H9 (cell line): ENCODE measurements at regions not wholly inside any gene's neighbourhood (a gene's known extent, or its start where the extent isn't known, plus 50 kb on each side); places are given as distances from the start of the nearest gene placed in this dataset.
A peak's percentile ranks its signal among the peaks of the same experiment; 100 is the strongest.

Experiments used
- DNase-seq: peaks from one replicate; pipeline ENCODE4 v3.0.0-alpha.2; 2017
- H2AFZ ChIP-seq: one replicate; pipeline ENCODE4 v1.6.1; 2013; ENCODE audit warnings: mild to moderate bottlenecking, low read length, control low read depth, moderate library complexity
- H2AK5ac ChIP-seq: 2 replicates; pipeline ENCODE4 v1.6.1; 2013; ENCODE audit warnings: low read length, control low read depth, mixed read lengths; ENCODE audit not compliant: insufficient read length
- H2BK120ac ChIP-seq: one replicate; pipeline ENCODE4 v1.6.1; 2013; ENCODE audit warnings: low read depth, mild to moderate bottlenecking, low read length, control low read depth, inconsistent platforms; ENCODE audit not compliant: poor library complexity, severe bottlenecking
- H2BK12ac ChIP-seq: 2 replicates; pipeline ENCODE4 v1.6.1; 2013; ENCODE audit warnings: low read length, control low read depth, mixed read lengths, low read depth; ENCODE audit not compliant: insufficient read length
- H2BK15ac ChIP-seq: 2 replicates; pipeline ENCODE4 v1.6.1; 2013; ENCODE audit warnings: low read depth, low read length, control low read depth
- H2BK20ac ChIP-seq: one replicate; pipeline ENCODE4 v1.6.1; 2013; ENCODE audit warnings: low read depth, mild to moderate bottlenecking, low read length, control low read depth, inconsistent platforms; ENCODE audit not compliant: poor library complexity, severe bottlenecking
- H2BK5ac ChIP-seq: 2 replicates; pipeline ENCODE4 v1.6.1; 2013; ENCODE audit warnings: low read length, control low read depth, mixed read lengths; ENCODE audit not compliant: insufficient read length
- H3K14ac ChIP-seq: 2 replicates; pipeline ENCODE4 v1.6.1; 2013; ENCODE audit warnings: low read length, control low read depth; ENCODE audit not compliant: insufficient read depth
- H3K18ac ChIP-seq: 2 replicates; pipeline ENCODE4 v1.6.1; 2013; ENCODE audit warnings: low read depth, mild to moderate bottlenecking, mixed read lengths, low read length, control low read depth; ENCODE audit not compliant: insufficient read length
- H3K23ac ChIP-seq: 2 replicates; pipeline ENCODE4 v1.6.1; 2013; ENCODE audit warnings: low read length, control low read depth, mixed read lengths, low read depth; ENCODE audit not compliant: insufficient read length
- H3K23me2 ChIP-seq: 2 replicates; pipeline ENCODE4 v1.6.1; 2013; ENCODE audit warnings: low read depth, mild to moderate bottlenecking, mixed read lengths, low read length, control low read depth; ENCODE audit not compliant: insufficient read length, poor library complexity, severe bottlenecking
- H3K27ac ChIP-seq: 2 replicates; pipeline ENCODE4 v1.5.1; 2013; ENCODE audit warnings: low read length, control low read depth, mixed read lengths, low read depth; ENCODE audit not compliant: insufficient read length
- H3K27me3 ChIP-seq: 2 replicates; pipeline ENCODE4 v1.6.1; 2013; ENCODE audit warnings: low read length, control low read depth, inconsistent platforms; ENCODE audit not compliant: insufficient read depth
- H3K4ac ChIP-seq: 2 replicates; pipeline ENCODE4 v1.6.1; 2013; ENCODE audit warnings: low read depth, mild to moderate bottlenecking, control low read depth, inconsistent platforms, low read length, moderate library complexity
- H3K4me1 ChIP-seq: 2 replicates; pipeline ENCODE4 v1.6.1; 2013; ENCODE audit warnings: low read length, control low read depth, inconsistent platforms; ENCODE audit not compliant: insufficient read depth
- H3K4me2 ChIP-seq: 2 replicates; pipeline ENCODE4 v1.6.1; 2013; ENCODE audit warnings: low read length, control low read depth, mixed read lengths; ENCODE audit not compliant: insufficient read length, insufficient read depth
- H3K56ac ChIP-seq: 2 replicates; pipeline ENCODE4 v1.6.1; 2013; ENCODE audit warnings: low read depth, mild to moderate bottlenecking, mixed read lengths, low read length, control low read depth; ENCODE audit not compliant: insufficient read length
- H3K79me1 ChIP-seq: 2 replicates; pipeline ENCODE4 v1.6.1; 2013; ENCODE audit warnings: low read depth, mild to moderate bottlenecking, moderate library complexity, low read length, control low read depth, inconsistent platforms; ENCODE audit not compliant: insufficient read depth, poor library complexity, severe bottlenecking
- H3K79me2 ChIP-seq: 2 replicates; pipeline ENCODE4 v1.6.1; 2013; ENCODE audit warnings: low read length, control low read depth, inconsistent platforms; ENCODE audit not compliant: insufficient read depth
- H3K9ac ChIP-seq: 2 replicates; pipeline ENCODE4 v1.6.1; 2013; ENCODE audit warnings: low read length, control low read depth, mixed read lengths; ENCODE audit not compliant: insufficient read length; ENCODE audit errors: extremely low read depth
- H3K9me3 ChIP-seq: one replicate; pipeline ENCODE4 v1.6.1; 2013; ENCODE audit warnings: low read depth, low read length, inconsistent platforms; ENCODE audit not compliant: control insufficient read depth
- H3T11ph ChIP-seq: one replicate; pipeline ENCODE4 v1.6.1; 2013; ENCODE audit warnings: mild to moderate bottlenecking, low read length, control low read depth, inconsistent platforms
- H4K20me1 ChIP-seq: one replicate; pipeline ENCODE4 v1.6.1; 2013; ENCODE audit not compliant: control insufficient read depth, insufficient read length, insufficient read depth
- H4K5ac ChIP-seq: 2 replicates; pipeline ENCODE4 v1.6.1; 2013; ENCODE audit warnings: low read depth, mild to moderate bottlenecking, mixed read lengths, low read length, control low read depth; ENCODE audit not compliant: insufficient read length
- H4K8ac ChIP-seq: replicated peaks from 2 replicates; pipeline ENCODE4 v1.6.1; 2013; ENCODE audit warnings: low read length, control low read depth, mixed read lengths, low read depth; ENCODE audit not compliant: insufficient read length
- H4K91ac ChIP-seq: 2 replicates; pipeline ENCODE4 v1.6.1; 2013; ENCODE audit warnings: low read depth, mild to moderate bottlenecking, moderate library complexity, mixed read lengths, low read length, control low read depth; ENCODE audit not compliant: insufficient read length
- H3K27ac Mint-ChIP-seq, 3 experiments: 2 replicates in 2 of 3; 3 replicates in 1 of 3; pipeline ENCODE4 v1.8.0; 2020 to 2021; ENCODE audit warnings: mixed read lengths in 3 of 3, mild to moderate bottlenecking in 1 of 3, moderate library complexity in 1 of 3
- H3K27me3 Mint-ChIP-seq: 2 replicates; pipeline ENCODE4 v1.8.0; 2021; ENCODE audit warnings: low read depth, mild to moderate bottlenecking, moderate library complexity, mixed read lengths
- H3K36me3 Mint-ChIP-seq, 3 experiments: 2 replicates in 2 of 3; 3 replicates in 1 of 3; pipeline ENCODE4 v1.8.0; 2020 to 2021; ENCODE audit warnings: low read depth in 3 of 3, mixed read lengths in 3 of 3; ENCODE audit not compliant: insufficient read depth in 1 of 3
- H3K4me1 Mint-ChIP-seq, 2 experiments: 2 replicates each; pipeline ENCODE4 v1.8.0; 2020; ENCODE audit warnings: mixed read lengths in 2 of 2
- H3K4me3 Mint-ChIP-seq, 2 experiments: 2 replicates in 1 of 2; 3 replicates in 1 of 2; pipeline ENCODE4 v1.8.0; 2020 to 2021; ENCODE audit warnings: mild to moderate bottlenecking in 2 of 2, mixed read lengths in 2 of 2, moderate library complexity in 1 of 2
- H3K9me3 Mint-ChIP-seq, 2 experiments: 2 replicates in 1 of 2; 3 replicates in 1 of 2; pipeline ENCODE4 v1.8.0; 2020; ENCODE audit warnings: mild to moderate bottlenecking in 2 of 2, mixed read lengths in 2 of 2, moderate library complexity in 1 of 2
- CTCF ChIP-seq: fragments of 200-600 bp; sonication (generic); conservative IDR thresholded peaks from 3 replicates; pipeline ENCODE4 v1.8.0; 2021; ENCODE audit warnings: antibody characterized with exemption, mild to moderate bottlenecking
- WGBS: extraction: QIAGEN DNeasy Blood & Tissue Kit; methylation state at CpG from one replicate; pipeline ENCODE4 v1.1.7; 2013; ENCODE audit warnings: missing lambda C conversion rate, low lambda C conversion rate, mixed read lengths; ENCODE audit not compliant: insufficient read length; ENCODE audit errors: extremely low coverage; 5-methylcytosine and 5-hydroxymethylcytosine counted together

- H3K79me1 ChIP-seq: no peaks in the 10 kb centered on the region
- H2BK12ac ChIP-seq: no peak overlapping the region
- H3K4me1 ChIP-seq: peaks cover 3% of the 10 kb centered on the region; the same call in 1 of the 2 replicates
- no peak overlapping the region for H3K27ac ChIP-seq
- H2BK120ac ChIP-seq: no peak overlapping the region
- no peak overlapping the region for H3K23ac ChIP-seq
- no CpG with 5 or more reads among the region's 17 CpGs for WGBS
- no peak for TF ChIP-seq CTCF
- H4K91ac ChIP-seq: no peak overlapping the region
- no peaks in the 10 kb centered on the region for H3K27me3 ChIP-seq
- H3K56ac ChIP-seq: no peak overlapping the region
- Mint-ChIP-seq H3K4me3 (peak overlapping the region; percentile 63 to 74), H3K9me3 (peaks cover 2 to 3% of the 10 kb centered on the region in 2 experiments; a peak in 4 of 5 replicates), H3K27me3 (peaks cover 23% of the 10 kb centered on the region), H3K36me3 (peaks cover 0 to 4% (median 0%) of the 10 kb centered on the region in 3 experiments; a peak in 2 of 7 replicates), H3K27ac (0 out of 7 replicates have a peak overlapping the region, but pooled peaks of 1 of the 3 experiments have one; percentile 28), H3K4me1 (peaks cover 36 to 38% of the 10 kb centered on the region in 2 experiments)
- peak; percentile 92 for DNase-seq
- H3K79me2 ChIP-seq: no peaks in the 10 kb centered on the region
- no peak overlapping the region for H3T11ph ChIP-seq
- H3K14ac ChIP-seq: no peak overlapping the region
- no peak overlapping the region for H2BK5ac ChIP-seq
- H4K8ac ChIP-seq: no peak overlapping the region
- H2AFZ ChIP-seq: no peak overlapping the region
- no peak overlapping the region for H3K18ac ChIP-seq
- no peaks in the 10 kb centered on the region for H3K9me3 ChIP-seq
- H3K4me2 ChIP-seq: peak overlapping the region; percentile 65
- H2BK15ac ChIP-seq: no peak overlapping the region
- no peak overlapping the region for H2AK5ac ChIP-seq
- H3K23me2 ChIP-seq: peaks cover 5% of the 10 kb centered on the region
- no peak overlapping the region for H3K9ac ChIP-seq
- no peak overlapping the region for H2BK20ac ChIP-seq
- no peaks in the 10 kb centered on the region for H4K20me1 ChIP-seq
- H4K5ac ChIP-seq: no peak overlapping the region
- no peak overlapping the region for H3K4ac ChIP-seq
Observed at GRCh38 chr9:90433398-90433941, 209.2 kb downstream of the DIRAS2 start.
